ENCODE measurements at regions not wholly inside any gene's neighbourhood (a gene's known extent, or its start where the extent isn't known, plus 50 kb on each side); places are given as distances from the start of the nearest gene placed in this dataset.

DNA sequence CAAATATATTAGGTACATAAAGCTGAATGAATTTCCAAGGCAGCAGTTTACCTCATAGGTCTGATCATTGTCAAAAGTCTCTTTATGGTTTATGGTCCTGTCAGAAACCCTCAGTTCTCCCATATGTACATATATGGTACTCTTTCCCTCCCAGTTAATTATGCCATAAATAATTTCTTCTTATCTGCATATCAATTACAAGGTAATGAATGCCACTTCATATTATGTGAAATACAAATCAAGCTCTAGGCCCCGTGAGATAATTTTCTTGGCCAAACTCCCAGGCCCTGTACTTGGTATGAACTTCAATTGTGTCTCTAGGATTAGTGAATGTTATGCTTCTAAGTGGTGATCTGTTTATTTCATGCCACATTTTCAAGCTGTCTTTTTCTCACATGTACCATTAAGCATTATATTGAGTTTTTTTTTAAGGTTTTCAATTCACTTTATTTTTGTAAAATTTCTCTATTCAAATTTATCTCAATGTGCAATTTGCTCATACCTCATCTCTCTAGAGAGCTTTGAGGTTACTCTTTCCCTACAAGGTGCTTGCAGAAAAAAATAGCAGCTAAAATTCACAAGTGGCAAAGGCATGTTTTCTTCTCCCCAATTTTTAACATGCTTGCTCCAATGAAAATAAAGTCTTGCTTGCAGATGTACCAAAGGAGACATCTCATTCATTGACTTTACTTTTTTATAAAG, 430.6 kb upstream of the VRK2 start:
- WGBS, 2 experiments (ENCODE audit: low coverage in 1 of 2, low lambda C conversion rate in 2 of 2, missing lambda C conversion rate in 2 of 2), result 3 to 12% methylated on average over 1 of the region's 1 CpG
- Histone ChIP-seq H3K4me3 (no peak overlapping the region), H3K9me3 (ENCODE audit: low read depth) (no peaks in the 10 kb centered on the region), H3K27me3 (replicated peaks; ENCODE audit: insufficient read depth) (no peaks in the 10 kb centered on the region), H3K9me2 (ENCODE audit: insufficient read depth) (no peaks in the 10 kb centered on the region), H3F3A (ENCODE audit: insufficient read depth) (no peaks in the 10 kb centered on the region), H3K79me2 (ENCODE audit: insufficient read depth) (no peaks in the 10 kb centered on the region), H4K20me1 (ENCODE audit: insufficient read depth) (no peaks in the 10 kb centered on the region), H3K36me3 (ENCODE audit: low read depth) (no peaks in the 10 kb centered on the region), H2AFZ (no peak overlapping the region), H3K27ac (no peak overlapping the region), H3K4me1 (ENCODE audit: insufficient read depth) (no peaks in the 10 kb centered on the region), H3K4me2 (ENCODE audit: unreplicated experiment) (no peak overlapping the region), H3K9ac (no peak overlapping the region)
- TF ChIP-seq EZH2phosphoT487 (IDR thresholded peaks at IDR 0.05; ENCODE audit: insufficient read depth, low read depth) (no peak), EZH2 (IDR thresholded peaks at IDR 0.05; ENCODE audit: insufficient read depth, poor library complexity, severe bottlenecking) (no peak)
- in situ Hi-C loops (cut with MboI), result no loop called here
- no peak for DNase-seq

DNA sequence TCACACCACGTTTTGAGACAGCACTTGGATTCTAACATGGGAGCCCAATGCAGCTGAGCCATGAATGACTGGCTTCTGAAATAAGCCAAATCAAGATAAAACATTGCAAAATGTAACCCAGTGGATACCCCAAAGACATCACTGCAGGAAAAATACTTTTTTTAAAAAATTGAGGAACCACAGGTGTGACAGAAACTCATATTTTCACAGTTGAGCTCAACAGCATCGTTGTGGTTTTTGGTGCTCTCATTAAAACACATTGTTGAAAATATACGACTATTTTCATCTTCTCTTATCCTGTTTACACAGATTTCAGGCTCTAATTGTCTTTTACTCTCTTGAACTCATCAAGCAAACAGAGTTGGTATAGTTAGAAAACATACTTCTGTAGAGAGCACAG, 429.3 kb upstream of the VRK2 start:
- H3K4me1 ChIP-seq (ENCODE audit: insufficient read depth), result no peaks in the 10 kb centered on the region
- in situ Hi-C loops (cut with MboI), result no loop called here
- H3K9me2 ChIP-seq (ENCODE audit: insufficient read depth), result no peaks in the 10 kb centered on the region
- no peak overlapping the region for H2AFZ ChIP-seq
- WGBS, 2 experiments (ENCODE audit: low coverage in 1 of 2, low lambda C conversion rate in 2 of 2, missing lambda C conversion rate in 2 of 2), result 7 to 10% methylated on average over 3 of the region's 3 CpGs
- no peak overlapping the region for H3K4me2 ChIP-seq (ENCODE audit: unreplicated experiment)
- no peaks in the 10 kb centered on the region for H3K36me3 ChIP-seq (ENCODE audit: low read depth)
- no peaks in the 10 kb centered on the region for H3K27me3 ChIP-seq (replicated peaks; ENCODE audit: insufficient read depth)
- H3K27ac ChIP-seq, result no peak overlapping the region
- DNase-seq, result no peak
- H3K9me3 ChIP-seq (ENCODE audit: low read depth), result no peaks in the 10 kb centered on the region
- H3K79me2 ChIP-seq (ENCODE audit: insufficient read depth), result no peaks in the 10 kb centered on the region
- no peak overlapping the region for H3K9ac ChIP-seq
- H3K4me3 ChIP-seq, result no peak overlapping the region
- H3F3A ChIP-seq (ENCODE audit: insufficient read depth), result no peaks in the 10 kb centered on the region
- TF ChIP-seq EZH2 (IDR thresholded peaks at IDR 0.05; ENCODE audit: insufficient read depth, poor library complexity, severe bottlenecking) (no peak), EZH2phosphoT487 (IDR thresholded peaks at IDR 0.05; ENCODE audit: insufficient read depth, low read depth) (no peak)
- no peaks in the 10 kb centered on the region for H4K20me1 ChIP-seq (ENCODE audit: insufficient read depth)

DNA sequence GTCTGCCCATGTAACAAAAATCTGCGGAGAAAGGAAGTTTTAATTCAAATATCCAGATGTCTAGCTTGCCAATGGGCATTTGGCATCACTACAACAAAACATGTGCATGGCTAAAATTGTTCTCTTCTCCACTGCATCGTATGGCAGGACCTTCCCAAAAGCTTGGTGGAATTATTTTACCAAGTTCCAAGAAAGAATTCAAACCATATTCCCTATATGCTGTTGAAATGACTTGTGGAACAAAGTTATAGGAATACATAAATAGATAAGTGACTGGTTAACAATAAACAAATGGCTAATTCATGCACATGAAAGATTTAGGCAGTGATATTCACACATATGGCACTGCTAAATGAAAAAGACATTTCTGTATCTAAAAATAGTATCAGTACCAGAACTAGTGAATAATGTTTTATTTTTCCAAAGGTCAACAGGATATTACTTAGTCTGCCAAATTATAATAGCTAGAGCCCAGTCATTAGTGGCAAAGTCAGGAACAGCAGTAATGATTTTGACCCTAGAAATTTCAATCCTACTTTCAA, 425.4 kb upstream of the VRK2 start:
- H3K4me2 ChIP-seq (ENCODE audit: unreplicated experiment), result no peak overlapping the region
- no peaks in the 10 kb centered on the region for H4K20me1 ChIP-seq (ENCODE audit: insufficient read depth)
- TF ChIP-seq EZH2phosphoT487 (IDR thresholded peaks at IDR 0.05; ENCODE audit: insufficient read depth, low read depth) (no peak), EZH2 (IDR thresholded peaks at IDR 0.05; ENCODE audit: insufficient read depth, poor library complexity, severe bottlenecking) (no peak)

DNA sequence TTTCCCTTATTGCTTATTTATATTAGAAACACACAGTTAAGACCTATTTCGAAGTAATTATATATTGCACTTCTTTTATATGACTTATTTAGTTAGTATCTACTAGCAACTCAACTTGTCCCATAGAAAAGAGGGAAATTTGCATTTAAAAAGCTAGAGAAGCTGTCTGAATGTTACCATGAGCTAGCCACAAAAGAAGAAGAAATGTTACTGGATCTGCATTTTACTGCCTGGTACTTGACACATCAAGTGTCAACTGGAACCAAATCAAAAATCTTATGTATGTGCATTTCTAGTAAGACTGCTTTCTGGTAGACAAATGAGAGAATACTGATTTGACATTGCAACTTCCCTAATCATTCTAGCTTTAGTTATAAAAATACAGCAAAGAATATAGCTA, 424.6 kb upstream of the VRK2 start:
- Histone ChIP-seq H3K4me1 (ENCODE audit: insufficient read depth) (no peaks in the 10 kb centered on the region), H3F3A (ENCODE audit: insufficient read depth) (no peaks in the 10 kb centered on the region), H3K9ac (no peak overlapping the region), H3K9me3 (ENCODE audit: low read depth) (no peaks in the 10 kb centered on the region), H3K36me3 (ENCODE audit: low read depth) (no peaks in the 10 kb centered on the region), H3K79me2 (ENCODE audit: insufficient read depth) (no peaks in the 10 kb centered on the region), H4K20me1 (ENCODE audit: insufficient read depth) (no peaks in the 10 kb centered on the region), H2AFZ (no peak overlapping the region), H3K4me3 (no peak overlapping the region), H3K9me2 (ENCODE audit: insufficient read depth) (no peaks in the 10 kb centered on the region), H3K4me2 (ENCODE audit: unreplicated experiment) (no peak overlapping the region), H3K27me3 (replicated peaks; ENCODE audit: insufficient read depth) (no peaks in the 10 kb centered on the region), H3K27ac (no peak overlapping the region)
- no peak for DNase-seq
- in situ Hi-C loops (cut with MboI), result no loop called here
- 6 to 12% methylated on average over 1 of the region's 1 CpG for WGBS, 2 experiments (ENCODE audit: low coverage in 1 of 2, low lambda C conversion rate in 2 of 2, missing lambda C conversion rate in 2 of 2)
- TF ChIP-seq EZH2phosphoT487 (IDR thresholded peaks at IDR 0.05; ENCODE audit: insufficient read depth, low read depth) (no peak), EZH2 (IDR thresholded peaks at IDR 0.05; ENCODE audit: insufficient read depth, poor library complexity, severe bottlenecking) (no peak)

More for the DNA sequence above, 425.4 kb upstream of the VRK2 start:
- 1 to 2% methylated on average over 2 of the region's 2 CpGs for WGBS, 2 experiments (ENCODE audit: low coverage in 1 of 2, low lambda C conversion rate in 2 of 2, missing lambda C conversion rate in 2 of 2)
- Histone ChIP-seq H3K79me2 (ENCODE audit: insufficient read depth) (no peaks in the 10 kb centered on the region), H3K4me3 (no peak overlapping the region), H3K9me2 (ENCODE audit: insufficient read depth) (no peaks in the 10 kb centered on the region), H3K36me3 (ENCODE audit: low read depth) (no peaks in the 10 kb centered on the region), H2AFZ (no peak overlapping the region), H3K27ac (no peak overlapping the region), H3F3A (ENCODE audit: insufficient read depth) (no peaks in the 10 kb centered on the region), H3K9me3 (ENCODE audit: low read depth) (no peaks in the 10 kb centered on the region), H3K9ac (no peak overlapping the region), H3K27me3 (replicated peaks; ENCODE audit: insufficient read depth) (no peaks in the 10 kb centered on the region), H3K4me1 (ENCODE audit: insufficient read depth) (no peaks in the 10 kb centered on the region)
- in situ Hi-C loops (cut with MboI), result no loop called here
- no peak for DNase-seq

All from GM23248 (cell line).